ENCODE measurements at regions not wholly inside any gene's neighbourhood (a gene's known extent, or its start where the extent isn't known, plus 50 kb on each side); places are given as distances from the start of the nearest gene placed in this dataset.

GRCh38 chr4:155592179-155592937, 74.3 kb upstream of the GUCY1A1 start:
- TF ChIP-seq, protein P1, sequence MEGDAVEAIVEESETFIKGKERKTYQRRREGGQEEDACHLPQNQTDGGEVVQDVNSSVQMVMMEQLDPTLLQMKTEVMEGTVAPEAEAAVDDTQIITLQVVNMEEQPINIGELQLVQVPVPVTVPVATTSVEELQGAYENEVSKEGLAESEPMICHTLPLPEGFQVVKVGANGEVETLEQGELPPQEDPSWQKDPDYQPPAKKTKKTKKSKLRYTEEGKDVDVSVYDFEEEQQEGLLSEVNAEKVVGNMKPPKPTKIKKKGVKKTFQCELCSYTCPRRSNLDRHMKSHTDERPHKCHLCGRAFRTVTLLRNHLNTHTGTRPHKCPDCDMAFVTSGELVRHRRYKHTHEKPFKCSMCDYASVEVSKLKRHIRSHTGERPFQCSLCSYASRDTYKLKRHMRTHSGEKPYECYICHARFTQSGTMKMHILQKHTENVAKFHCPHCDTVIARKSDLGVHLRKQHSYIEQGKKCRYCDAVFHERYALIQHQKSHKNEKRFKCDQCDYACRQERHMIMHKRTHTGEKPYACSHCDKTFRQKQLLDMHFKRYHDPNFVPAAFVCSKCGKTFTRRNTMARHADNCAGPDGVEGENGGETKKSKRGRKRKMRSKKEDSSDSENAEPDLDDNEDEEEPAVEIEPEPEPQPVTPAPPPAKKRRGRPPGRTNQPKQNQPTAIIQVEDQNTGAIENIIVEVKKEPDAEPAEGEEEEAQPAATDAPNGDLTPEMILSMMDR (conservative IDR thresholded peaks at IDR 0.05; ENCODE audit: low read depth in 2 of 2), result no peak
- no peak for TF ChIP-seq POLR2AphosphoS5 (IDR thresholded peaks at IDR 0.05; ENCODE audit: low read depth)
- TF ChIP-seq EZH2phosphoT487 (IDR thresholded peaks at IDR 0.05; ENCODE audit: unreplicated experiment), result no peak
- no peak for TF ChIP-seq NANOG (IDR thresholded peaks at IDR 0.05; ENCODE audit: borderline replicate concordance)

Data from GM23338 (cell line).